ENCODE measurements at regions not wholly inside any gene's neighbourhood (a gene's known extent, or its start where the extent isn't known, plus 50 kb on each side); places are given as distances from the start of the nearest gene placed in this dataset.

DNA sequence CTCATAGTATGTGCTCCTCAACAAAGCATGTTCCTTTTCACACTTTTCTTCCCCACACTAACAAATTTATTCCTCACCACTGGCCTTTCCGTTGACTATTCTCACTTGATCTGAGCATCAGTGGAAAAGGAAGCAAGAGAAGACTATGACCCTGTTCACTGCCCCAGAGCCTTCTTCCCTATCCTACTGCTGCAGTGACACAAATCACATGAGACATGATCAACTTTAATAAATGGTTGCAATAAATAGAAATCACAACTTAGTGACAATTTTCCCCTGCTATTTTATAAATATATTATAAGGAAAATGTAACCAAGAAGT is 438.7 kb upstream of the SOX9 start:
- TF ChIP-seq, protein P1, sequence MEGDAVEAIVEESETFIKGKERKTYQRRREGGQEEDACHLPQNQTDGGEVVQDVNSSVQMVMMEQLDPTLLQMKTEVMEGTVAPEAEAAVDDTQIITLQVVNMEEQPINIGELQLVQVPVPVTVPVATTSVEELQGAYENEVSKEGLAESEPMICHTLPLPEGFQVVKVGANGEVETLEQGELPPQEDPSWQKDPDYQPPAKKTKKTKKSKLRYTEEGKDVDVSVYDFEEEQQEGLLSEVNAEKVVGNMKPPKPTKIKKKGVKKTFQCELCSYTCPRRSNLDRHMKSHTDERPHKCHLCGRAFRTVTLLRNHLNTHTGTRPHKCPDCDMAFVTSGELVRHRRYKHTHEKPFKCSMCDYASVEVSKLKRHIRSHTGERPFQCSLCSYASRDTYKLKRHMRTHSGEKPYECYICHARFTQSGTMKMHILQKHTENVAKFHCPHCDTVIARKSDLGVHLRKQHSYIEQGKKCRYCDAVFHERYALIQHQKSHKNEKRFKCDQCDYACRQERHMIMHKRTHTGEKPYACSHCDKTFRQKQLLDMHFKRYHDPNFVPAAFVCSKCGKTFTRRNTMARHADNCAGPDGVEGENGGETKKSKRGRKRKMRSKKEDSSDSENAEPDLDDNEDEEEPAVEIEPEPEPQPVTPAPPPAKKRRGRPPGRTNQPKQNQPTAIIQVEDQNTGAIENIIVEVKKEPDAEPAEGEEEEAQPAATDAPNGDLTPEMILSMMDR (conservative IDR thresholded peaks at IDR 0.05): no peak
- TF ChIP-seq ZFX (IDR thresholded peaks at IDR 0.05): no peak
